ENCODE measurements at regions not wholly inside any gene's neighbourhood (a gene's known extent, or its start where the extent isn't known, plus 50 kb on each side); places are given as distances from the start of the nearest gene placed in this dataset.

DNA sequence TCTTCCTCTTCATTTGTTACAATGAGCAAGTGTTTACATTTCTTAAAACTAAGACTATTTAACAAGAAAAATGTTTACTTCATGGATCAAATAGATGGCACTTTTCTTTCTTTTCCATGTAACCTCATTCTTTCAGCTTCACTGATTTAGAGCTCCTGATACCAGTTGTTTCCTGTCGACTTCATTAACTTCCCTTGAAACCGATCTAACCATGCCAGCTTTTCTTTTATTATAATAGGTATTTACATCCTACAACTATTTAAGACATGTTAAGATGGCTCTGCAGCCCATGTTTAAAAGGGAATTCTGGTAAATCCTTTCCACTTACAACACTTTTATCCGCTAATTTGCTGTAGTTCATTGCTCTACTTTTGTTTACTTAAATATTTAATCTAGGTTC lies 107.3 kb upstream of the DCN start:
- H3K4me3 ChIP-seq (ENCODE audit: low read depth, low read length), result no peak overlapping the region
- no peak for DNase-seq (ENCODE audit: low read depth)
- TF ChIP-seq, protein P1, sequence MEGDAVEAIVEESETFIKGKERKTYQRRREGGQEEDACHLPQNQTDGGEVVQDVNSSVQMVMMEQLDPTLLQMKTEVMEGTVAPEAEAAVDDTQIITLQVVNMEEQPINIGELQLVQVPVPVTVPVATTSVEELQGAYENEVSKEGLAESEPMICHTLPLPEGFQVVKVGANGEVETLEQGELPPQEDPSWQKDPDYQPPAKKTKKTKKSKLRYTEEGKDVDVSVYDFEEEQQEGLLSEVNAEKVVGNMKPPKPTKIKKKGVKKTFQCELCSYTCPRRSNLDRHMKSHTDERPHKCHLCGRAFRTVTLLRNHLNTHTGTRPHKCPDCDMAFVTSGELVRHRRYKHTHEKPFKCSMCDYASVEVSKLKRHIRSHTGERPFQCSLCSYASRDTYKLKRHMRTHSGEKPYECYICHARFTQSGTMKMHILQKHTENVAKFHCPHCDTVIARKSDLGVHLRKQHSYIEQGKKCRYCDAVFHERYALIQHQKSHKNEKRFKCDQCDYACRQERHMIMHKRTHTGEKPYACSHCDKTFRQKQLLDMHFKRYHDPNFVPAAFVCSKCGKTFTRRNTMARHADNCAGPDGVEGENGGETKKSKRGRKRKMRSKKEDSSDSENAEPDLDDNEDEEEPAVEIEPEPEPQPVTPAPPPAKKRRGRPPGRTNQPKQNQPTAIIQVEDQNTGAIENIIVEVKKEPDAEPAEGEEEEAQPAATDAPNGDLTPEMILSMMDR (conservative IDR thresholded peaks at IDR 0.05; ENCODE audit: low read depth, low read length), result no peak

DNA sequence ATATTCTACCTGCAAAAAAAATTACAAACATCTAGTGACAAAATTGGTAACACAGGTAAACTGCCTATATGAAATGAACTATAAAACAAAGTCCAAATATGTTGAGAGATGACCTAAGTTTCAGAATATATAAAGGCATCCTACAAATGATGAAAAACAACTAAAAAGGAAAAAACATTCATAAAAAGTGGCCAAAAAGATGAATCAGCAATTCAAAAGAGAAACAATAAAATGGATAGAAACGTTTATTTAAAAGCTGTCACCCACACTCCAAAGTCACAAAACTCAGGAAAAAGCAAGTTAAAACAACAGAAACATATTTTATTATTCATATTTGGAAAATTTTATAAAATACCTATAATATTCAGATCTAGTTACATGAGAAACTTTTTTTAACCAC lies 106.5 kb upstream of the DCN start:
- no peak overlapping the region for H3K4me3 ChIP-seq (ENCODE audit: low read depth, low read length)
- TF ChIP-seq, protein P1 (conservative IDR thresholded peaks at IDR 0.05; ENCODE audit: low read depth, low read length), result no peak
- DNase-seq (ENCODE audit: low read depth), result no peak

DNA sequence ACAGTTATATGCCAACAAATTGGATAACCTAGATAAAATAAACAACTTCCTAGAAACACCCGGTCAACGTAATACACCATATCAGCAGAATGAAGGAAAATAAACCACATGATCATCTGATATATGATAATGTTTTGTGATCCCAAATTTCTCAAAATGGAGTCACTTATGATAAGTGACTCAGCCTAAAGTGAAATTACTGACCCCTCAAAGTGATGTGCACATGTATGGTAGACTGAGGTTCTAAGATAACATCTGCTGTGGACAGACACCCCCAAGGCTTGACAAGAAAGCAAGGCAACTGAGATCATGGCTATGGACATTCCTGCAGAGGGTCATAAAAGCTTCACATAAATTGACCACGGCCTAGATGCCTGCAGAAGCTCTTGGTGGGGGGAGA lies 105.1 kb upstream of the DCN start:
- TF ChIP-seq, protein P1 (conservative IDR thresholded peaks at IDR 0.05; ENCODE audit: low read depth, low read length), result no peak
- no peak for DNase-seq (ENCODE audit: low read depth)
- no peak overlapping the region for H3K4me3 ChIP-seq (ENCODE audit: low read depth, low read length)

DNA sequence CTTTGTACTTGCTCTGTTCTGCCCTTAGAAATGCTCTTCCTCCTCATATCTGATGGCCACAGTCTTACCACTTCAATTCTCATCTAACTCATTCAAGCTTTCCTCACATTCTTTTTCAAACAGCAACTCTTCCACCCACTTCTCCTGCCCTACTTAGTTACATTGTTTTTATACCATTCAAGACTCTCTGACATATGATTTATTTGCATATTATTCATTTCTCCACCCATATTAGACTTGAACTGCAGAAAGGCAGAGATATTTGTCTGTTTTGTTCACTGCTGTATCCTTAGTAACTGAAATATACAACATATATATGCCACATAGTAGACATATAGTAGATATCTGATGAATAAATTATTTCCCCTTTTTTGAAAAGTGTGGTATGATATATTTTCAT lies 95.5 kb upstream of the DCN start:
- DNase-seq (ENCODE audit: low read depth), result no peak
- H3K4me3 ChIP-seq (ENCODE audit: low read depth, low read length), result no peak overlapping the region
- TF ChIP-seq, protein P1 (conservative IDR thresholded peaks at IDR 0.05; ENCODE audit: low read depth, low read length), result no peak

DNA sequence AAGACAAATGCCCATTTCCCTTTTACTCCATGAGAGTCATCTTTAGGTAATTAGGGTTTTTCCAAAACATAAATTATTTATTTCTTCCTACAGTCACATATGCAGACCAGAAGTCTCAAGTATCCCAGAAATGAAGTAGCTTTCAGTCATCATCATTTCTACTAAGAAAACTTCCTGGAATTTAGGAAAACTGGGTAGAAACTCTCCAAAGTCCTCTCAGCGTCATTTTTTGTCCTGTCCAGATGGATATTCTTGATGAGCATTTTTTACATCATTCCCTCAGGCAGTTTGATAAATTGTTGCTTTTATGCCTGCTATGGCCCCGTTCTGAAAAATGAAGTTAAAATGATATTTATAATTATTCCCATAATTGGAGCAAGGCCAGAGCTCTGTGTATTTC lies 93.9 kb upstream of the DCN start:
- DNase-seq (ENCODE audit: low read depth), result no peak
- no peak overlapping the region for H3K4me3 ChIP-seq (ENCODE audit: low read depth, low read length)
- TF ChIP-seq, protein P1 (conservative IDR thresholded peaks at IDR 0.05; ENCODE audit: low read depth, low read length), result no peak

DNA sequence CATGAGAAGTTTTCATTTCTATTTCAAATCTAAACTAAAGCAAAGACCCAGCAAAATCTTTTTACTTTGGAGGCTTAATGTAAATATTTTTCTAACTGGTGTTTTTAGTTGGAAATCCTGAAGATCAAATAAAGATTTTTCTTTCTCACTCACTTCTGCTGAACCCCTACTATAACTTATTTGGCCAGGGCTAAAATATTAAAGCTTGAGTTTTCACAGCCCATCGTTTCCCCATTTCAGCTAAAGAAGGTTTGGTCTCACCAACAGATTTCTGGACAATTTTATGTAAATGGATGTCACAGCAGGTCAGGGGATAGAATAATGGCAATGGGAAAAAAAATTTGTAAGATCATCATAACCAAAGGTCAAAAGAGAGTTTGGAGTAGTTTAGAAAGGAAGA lies 92.7 kb upstream of the DCN start:
- TF ChIP-seq, protein P1 (conservative IDR thresholded peaks at IDR 0.05; ENCODE audit: low read depth, low read length), result no peak
- DNase-seq (ENCODE audit: low read depth), result no peak
- H3K4me3 ChIP-seq (ENCODE audit: low read depth, low read length), result no peak overlapping the region

DNA sequence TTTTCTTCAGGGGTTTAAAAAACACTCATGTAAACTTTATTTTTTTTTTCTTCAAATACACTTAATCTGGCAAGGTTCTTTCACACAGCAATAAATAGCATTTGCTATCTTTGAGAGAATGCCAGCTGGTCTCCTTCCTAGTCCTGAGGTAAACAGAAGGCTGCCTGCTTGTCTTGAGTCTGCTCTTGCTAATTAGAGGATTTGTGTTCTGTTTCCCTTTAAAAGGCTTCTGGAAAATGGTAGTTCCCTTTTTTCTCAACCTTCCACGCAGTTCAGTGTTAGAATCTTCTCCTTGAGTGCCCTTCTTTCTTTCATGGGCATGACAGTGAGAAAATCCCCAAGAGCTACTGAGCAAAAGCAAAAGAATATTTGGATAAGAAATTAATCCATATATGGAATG lies 92.3 kb upstream of the DCN start:
- no peak overlapping the region for H3K4me3 ChIP-seq (ENCODE audit: low read depth, low read length)
- DNase-seq (ENCODE audit: low read depth), result no peak
- TF ChIP-seq, protein P1 (conservative IDR thresholded peaks at IDR 0.05; ENCODE audit: low read depth, low read length), result no peak
